A204.1 (cell line): ENCODE measurements at regions not wholly inside any gene's neighbourhood (a gene's known extent, or its start where the extent isn't known, plus 50 kb on each side); places are given as distances from the start of the nearest gene placed in this dataset.

ENCODE experiments used
- FAIRE-seq: peaks from 2 replicates; lab custom pipeline; 2012; peaks lifted over from hg19 to GRCh38; lab: Jason Lieb, UNC

GRCh38 chr2:8289111-8289510 lies 392.7 kb upstream of the ID2 start:
- FAIRE-seq: no peak

- no peak for FAIRE-seq
These were observed 391.0 kb upstream of the ID2 start for GRCh38 chr2:8290771-8291352.

- no peak for FAIRE-seq
These were observed 385.6 kb upstream of the ID2 start for GRCh38 chr2:8296306-8296705.

- FAIRE-seq: no peak
These were observed 384.3 kb upstream of the ID2 start for GRCh38 chr2:8297376-8298231.

GRCh38 chr2:8298783-8299182 lies 383.1 kb upstream of the ID2 start:
- no peak for FAIRE-seq

- FAIRE-seq: no peak
These were observed 381.6 kb upstream of the ID2 start for GRCh38 chr2:8300216-8300615.

GRCh38 chr2:8300905-8301304 lies 381.0 kb upstream of the ID2 start:
- FAIRE-seq: no peak

- no peak for FAIRE-seq
These were observed 378.5 kb upstream of the ID2 start for GRCh38 chr2:8303322-8303832.

GRCh38 chr2:8304821-8305766 lies 376.8 kb upstream of the ID2 start:
- no peak for FAIRE-seq

GRCh38 chr2:8306530-8307351 lies 375.1 kb upstream of the ID2 start:
- no peak for FAIRE-seq

GRCh38 chr2:8307606-8308180 lies 374.2 kb upstream of the ID2 start:
- no peak for FAIRE-seq

GRCh38 chr2:8309131-8309530 lies 372.7 kb upstream of the ID2 start:
- no peak for FAIRE-seq

- no peak for FAIRE-seq
These were observed 371.1 kb upstream of the ID2 start for GRCh38 chr2:8310557-8311455.

- FAIRE-seq: no peak
These were observed 369.6 kb upstream of the ID2 start for GRCh38 chr2:8312221-8312620.

- no peak for FAIRE-seq
These were observed 368.7 kb upstream of the ID2 start for GRCh38 chr2:8312861-8313830.

- no peak for FAIRE-seq
These were observed 367.8 kb upstream of the ID2 start for GRCh38 chr2:8314063-8314462.

- FAIRE-seq: no peak
These were observed 366.2 kb upstream of the ID2 start for GRCh38 chr2:8315531-8316165.

GRCh38 chr2:8316356-8316755 lies 365.5 kb upstream of the ID2 start:
- FAIRE-seq: no peak

- FAIRE-seq: no peak
These were observed 364.4 kb upstream of the ID2 start for GRCh38 chr2:8317418-8317817.
